Right forelimb (tissue), 1 donor: ENCODE measurements at regions not wholly inside any gene's neighbourhood (a gene's known extent, or its start where the extent isn't known, plus 50 kb on each side); places are given as distances from the start of the nearest gene placed in this dataset.

Experiments
- DNase-seq: peaks from one replicate; pipeline ENCODE4 v3.0.0-alpha.2; 2018

DNA sequence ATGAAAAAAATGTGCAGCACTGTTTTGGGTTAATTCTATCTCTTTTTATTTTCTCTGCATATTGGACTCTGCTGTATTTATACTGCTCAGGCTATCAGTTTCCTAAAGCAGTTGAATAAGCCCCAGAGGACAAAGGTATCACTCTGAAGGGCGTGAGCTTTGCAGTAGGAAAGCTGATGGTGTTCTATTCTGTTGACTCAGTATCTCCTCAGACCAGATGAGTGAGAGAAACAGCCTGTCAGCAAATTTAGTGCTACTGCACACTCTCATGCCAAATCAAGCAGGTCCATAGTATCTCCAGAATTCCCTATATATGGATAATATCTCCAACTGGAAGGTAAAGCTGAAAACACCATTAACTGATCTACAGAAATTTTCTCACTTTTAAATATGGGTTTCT, 132.3 kb upstream of the UGT8 start:
- DNase-seq = no peak

DNA sequence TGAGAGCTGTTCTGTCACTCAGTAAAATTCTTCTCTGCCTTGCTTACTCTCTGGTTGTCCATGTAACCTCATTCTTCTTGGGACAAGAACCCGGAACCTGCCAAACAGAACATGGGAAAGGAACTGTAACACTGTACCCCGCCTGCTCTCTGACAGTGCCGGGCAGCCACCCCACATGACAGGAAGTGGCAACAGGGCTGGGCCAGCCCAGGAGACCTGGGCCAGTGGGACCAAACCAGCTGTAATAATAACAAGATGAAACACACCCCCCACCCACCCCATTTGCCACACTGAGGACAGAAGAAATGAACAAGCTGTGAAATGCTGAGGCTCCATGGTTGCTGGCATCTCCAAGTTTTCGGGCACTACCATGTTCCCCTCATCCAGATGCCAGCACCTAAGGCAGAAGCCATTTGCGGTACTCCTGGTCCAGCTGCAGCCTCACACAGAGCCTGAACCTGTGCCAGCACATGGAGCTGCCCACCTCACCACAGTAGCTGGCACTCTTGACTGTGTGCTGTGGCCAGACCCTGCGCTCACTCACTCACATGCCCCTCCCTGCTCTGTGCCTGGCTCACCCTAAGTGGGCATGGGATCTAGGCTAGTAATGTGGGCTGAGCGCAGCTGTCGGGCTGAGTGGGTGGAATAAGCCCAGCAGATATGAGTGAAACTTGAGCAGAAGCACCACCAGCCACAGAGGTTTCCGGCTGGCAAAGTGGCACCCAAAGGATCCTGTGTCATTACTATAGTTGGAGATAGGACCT, 126.2 kb upstream of the UGT8 start:
- no peak for DNase-seq

DNA sequence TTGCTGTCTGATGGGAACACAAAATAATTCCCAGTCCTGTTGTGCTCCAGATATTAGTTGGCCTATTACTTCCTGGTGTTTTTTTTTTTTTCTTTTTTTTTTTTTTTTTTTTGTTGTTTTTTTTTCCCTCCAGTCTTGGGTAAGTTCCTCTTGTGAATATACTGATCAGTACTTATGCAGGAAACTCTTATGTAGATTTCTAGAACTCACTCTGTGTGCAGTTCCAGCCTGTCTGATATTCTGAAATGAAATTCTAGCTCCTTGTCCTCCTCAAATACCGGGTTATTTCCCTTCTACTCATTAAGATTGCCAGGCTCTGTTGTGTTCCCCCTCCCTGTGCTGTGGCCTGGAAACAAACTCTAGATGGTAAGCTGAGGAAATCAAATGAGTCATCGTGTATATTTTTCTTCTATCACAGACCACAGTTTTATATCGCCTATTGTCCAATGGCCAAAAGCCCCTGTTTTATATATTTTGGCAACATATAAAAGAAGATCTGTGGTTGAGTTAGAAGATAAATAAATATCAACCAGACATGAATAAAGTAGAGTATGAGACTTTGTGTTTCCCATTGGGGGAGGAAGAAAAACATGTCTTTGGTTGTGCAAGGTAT, 124.3 kb upstream of the UGT8 start:
- no peak for DNase-seq

DNA sequence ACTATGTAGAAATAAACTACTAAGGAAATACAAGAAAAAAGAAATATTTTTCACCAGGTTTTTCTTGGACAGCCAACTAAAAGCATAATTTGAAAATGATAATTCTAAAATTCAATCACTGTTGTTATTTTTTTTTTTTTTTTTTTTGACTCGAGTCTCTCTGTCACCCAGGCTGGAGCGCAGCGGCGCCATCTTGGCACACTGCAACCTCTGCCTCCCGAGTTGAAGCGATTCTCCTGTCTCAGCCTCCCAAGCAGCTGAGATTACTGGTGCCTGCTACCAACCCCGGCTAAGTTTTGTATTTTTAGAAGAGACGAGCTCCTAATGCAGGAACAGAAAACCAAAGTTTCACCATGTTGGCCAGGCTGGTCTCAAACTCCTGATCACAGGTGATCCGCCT, 122.3 kb upstream of the UGT8 start:
- no peak for DNase-seq

DNA sequence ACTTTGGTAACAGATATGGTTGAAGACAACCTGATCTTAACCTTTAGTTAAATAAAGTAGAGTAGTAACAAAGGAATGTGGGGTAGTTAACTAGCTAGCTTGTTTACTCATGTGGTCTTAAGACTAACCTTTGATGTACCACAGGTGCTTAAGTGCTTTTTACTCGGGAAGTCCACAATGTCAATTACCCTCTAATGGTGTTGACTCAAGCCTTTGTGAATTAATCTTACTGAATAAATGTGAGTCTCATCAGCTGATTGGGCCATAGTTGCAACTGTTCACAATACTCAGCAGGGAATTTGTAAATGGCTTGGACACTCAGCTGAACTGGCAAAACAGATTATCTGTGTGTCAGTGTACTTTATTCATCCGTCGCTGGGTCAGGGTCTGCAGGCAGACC, 119.0 kb upstream of the UGT8 start:
- no peak for DNase-seq

DNA sequence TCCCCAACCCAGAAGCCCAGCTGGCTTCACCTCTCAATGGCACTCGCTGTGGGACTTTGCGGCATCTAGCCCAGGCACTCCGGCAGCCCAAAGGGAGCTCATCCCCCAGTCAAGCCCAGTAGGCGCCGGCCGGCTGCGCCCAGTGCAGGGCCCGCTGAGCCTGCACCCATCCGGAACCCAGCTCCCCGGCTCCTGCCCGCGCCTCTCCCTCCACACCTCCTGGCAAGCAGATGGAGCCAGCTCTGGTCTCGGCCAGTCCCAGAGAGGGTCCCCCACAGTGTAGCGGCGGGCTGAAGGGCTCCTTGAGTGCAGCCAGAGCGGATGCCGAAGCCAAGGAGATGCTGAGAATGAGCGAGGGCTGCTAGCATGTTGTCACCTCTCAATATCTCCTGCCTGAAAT, 116.8 kb upstream of the UGT8 start:
- no peak for DNase-seq

DNA sequence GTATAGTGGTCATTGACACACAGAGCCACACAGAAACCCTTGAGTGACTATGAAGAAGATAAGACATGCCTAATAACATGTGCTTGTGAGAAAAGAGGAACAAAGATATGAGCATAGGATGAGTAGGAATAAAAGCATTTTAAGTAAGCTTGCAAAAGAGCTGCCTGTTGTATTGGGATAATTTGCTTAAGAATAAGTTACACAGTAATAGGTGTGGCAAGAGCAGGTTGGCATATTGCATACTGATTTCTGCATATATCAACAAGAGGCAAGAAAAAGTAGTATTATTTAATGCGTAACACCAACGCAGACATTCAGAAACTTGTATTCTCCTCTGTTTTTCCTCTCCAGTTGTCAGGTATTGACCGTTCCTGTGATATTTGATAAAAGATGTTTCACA, 111.5 kb upstream of the UGT8 start:
- DNase-seq = no peak

DNA sequence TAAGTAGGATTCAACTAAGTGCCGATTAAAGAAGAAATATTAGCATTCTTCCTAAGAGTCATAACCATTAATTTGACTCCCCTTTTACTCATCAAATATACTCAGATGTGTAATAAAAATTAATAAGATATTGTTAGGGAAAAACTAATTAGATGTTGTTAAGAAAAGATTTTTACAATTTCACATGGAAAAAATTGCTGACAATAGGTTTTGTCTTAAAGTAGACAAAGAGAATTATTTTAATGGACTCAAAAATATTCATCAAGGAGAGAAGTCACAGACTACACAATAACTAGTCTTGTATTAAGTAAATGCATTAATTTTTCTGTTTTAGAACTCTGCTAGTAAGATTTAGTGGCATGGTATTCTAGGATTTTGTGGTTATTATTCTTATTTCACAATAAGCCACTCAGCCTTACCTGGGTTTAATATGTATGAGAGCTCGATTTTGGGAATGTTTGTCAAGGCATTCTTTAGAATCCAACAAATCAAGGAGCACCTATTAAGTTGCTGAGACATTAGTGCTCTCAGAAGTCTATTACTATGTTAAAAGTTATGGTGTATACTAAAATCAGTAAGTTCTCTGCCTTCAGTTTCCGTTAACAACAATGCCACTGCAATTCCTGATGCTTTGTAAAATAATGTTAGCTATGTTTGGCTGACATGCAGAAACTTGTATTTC, 110.2 kb upstream of the UGT8 start:
- no peak for DNase-seq

DNA sequence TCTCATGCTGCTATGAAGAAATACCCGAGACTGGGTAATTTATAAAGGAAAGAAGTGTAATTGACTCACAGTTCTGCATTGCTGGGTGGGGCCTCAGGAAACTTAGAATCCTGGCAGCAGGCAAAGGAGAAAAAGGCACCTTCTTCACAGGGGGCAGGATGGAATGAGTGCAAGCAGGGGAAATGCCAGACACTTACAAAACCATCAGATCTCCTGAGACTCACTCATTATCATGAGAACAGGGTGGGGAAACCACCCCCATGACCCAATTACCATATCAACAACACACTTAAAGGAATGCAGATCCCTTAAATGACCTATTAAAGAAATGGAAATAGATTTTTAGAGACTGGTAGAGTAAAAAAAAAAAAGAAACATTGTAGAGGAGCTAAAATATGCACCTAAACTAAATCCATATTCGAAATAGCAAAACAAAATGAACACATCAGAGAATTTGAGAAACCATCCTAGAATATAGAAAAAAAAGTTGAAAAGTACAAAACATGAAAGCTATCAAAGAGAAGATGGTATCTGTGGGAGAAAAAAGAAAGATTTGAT, 104.3 kb upstream of the UGT8 start:
- DNase-seq = no peak

DNA sequence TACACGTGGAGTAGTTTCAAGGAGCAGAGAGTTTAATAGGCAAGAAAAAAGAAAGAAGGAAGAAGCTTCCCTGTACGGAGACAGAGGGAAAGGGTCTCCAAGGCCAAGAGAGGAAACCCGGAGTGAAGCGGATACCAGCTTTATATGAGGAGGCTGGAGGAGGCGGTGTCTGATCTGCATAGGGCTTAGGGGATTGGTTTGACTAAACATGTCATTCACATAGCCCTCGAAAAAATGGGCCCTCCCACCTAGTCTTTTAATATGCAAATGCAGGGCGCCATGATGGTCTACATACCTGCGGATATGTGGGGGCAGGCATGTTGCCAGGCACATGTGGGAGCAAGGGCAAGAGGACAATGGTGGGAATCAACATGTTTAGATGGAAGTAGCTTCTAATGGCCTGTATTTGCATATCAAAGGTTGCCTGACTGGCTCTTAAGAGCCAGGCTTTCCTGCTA, 103.1 kb upstream of the UGT8 start:
- DNase-seq = no peak

DNA sequence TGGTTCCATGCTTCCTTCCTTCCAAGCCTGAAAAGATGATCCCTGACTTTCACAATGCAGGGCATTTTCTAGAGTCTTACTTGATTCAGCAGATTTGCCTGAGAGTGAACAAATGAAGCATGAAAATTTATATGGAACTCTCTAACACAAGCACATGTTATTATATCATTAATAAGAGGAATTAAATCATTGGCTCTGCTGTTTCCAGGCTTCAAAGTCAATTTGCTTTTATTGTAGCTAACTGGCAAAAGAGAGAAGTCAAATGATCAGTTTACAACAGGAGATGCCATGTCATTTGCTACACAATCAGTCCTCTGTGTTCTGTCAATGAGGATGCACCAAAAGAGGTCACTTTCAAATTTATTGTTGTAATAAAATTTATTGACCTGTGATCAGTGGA, 101.5 kb upstream of the UGT8 start:
- DNase-seq = no peak

DNA sequence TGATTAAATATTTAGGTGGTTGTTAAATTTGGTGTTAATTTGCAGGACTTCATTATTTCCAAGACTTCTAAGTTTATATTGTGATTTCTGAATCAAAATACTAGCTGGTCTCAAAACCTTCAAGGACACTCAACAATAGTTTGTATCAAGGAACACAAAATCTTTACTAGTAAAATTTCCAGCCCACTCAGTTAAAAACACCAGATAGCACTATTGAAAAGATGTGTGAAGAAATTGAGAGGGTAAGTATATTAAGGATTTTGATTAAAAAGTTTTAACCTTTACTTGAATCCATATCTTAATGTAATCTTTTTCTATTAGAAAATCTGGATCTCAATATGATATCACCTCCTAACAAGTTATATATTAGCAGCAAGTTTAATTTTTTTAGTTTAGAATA, 89.3 kb upstream of the UGT8 start:
- DNase-seq = no peak

DNA sequence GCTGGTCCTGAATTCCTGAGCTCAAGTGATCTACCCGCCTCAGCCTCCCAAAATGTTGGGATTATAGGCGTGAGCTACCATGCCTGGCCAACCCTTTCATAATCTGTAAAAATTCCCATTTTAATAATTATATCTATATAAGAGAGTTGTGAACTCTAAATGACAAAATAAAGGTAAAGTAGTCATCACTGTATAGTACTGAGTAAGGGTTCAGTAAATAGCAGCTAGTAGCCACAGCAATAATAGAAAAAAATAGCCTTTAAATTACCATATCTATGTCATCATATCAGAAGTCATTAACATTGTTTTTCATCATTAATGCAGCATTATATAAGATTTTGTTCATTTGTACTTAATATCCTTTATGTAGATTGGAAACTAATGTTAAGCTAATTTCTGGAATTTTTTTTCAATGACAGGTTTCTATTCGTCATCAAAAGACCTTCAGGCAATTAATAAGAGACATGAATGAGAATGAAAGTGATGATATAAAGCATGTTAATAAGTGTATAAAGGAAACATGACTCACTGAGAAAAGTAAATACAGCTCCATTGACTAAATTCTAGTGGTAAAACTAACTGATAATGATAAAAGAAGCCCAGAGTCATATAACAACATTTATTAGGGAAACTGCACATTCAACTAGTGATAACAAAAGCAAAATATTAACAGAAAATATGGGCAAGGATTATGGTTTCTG, 85.9 kb upstream of the UGT8 start:
- no peak for DNase-seq

DNA sequence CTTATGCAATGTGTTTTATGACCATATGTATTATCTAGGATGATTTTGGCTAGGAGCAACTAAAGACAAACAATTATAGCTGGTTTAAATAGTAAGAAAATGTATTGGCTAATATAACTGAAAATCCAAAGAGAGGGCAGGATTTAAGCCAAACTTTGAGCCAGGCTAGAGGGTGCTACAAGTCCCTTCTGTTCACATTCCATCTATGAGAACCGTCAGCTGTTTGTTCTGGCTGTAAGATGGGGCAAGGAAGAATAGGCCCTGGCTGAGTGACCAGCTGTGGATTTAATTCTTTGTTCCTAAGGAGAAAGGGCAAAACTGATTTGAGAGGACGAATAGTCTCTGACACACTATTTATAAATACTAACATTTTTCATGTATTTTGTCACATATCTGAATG, 79.2 kb upstream of the UGT8 start:
- DNase-seq = no peak

DNA sequence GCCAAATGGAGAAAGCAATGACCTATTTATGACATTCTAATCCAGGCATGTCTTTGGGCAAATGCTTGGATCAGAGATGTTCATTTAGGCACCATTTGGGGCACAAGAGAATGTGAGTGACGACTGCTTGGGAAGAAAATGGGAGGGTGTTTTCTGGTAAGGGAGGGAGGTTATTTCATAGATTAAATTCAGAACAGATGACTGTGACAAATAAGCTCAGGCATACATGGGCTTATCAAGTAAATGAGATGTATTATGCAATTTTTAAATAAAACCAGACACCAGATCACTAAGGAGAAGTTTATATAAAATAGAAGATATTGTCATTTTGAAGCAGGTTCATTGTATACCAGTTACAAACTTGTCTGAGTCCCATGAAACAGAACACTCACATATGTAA, 71.4 kb upstream of the UGT8 start:
- no peak for DNase-seq

DNA sequence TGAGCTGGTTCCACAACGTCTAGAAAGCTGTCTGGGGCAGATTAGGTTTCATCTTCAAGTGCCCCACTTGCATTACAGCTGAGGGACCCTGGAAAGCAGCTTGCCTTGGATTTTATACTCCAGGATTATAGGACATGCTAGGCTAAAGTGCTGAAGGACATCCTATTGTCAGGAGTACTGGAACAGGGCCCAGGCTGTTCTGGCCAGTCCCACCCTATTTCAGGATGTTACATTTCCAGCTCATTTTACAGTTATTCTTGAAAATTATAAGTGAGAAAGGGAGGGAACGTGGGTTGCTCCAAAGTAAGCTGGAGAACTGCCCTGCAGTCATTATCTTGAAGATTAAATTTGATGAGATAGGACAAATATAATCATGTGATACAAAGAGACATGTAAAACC, 71.0 kb upstream of the UGT8 start:
- DNase-seq = no peak

DNA sequence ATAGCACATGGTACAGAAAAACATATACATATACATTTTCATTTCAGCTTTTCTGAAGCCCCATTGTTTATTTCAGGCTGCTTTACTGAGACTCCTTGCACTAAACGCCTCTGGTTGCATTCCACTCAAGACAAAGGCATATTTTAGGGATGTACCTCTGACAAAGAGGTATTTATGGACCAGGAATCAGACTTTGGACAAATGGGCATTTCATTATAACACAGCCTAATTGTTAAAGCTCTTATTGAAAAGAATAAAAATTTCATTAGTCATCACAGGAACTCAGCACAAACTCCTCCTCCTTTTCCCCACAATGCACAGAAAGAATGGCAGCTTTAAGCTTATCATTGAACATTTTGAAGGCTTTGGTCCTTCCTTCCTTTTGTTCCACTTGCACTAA, 62.9 kb upstream of the UGT8 start:
- no peak for DNase-seq

DNA sequence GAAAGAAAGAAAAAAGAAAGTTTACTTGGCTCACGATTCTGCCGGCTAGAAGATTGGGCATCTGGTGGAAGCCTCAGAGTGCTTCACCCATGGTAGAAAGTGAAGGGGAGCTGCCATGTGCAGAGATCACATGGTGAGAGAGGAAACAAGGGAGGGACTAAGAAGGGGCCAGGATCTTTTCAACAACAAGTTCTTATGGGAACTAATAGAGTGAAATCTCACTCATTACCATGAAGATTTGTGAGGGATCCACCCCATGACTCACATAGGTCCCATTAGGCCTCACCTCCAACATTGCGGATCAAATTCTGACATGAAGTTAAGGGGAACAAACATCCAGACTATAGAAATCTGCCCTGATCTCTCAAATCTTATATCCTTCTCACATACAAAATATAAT, 61.3 kb upstream of the UGT8 start:
- DNase-seq = no peak

DNA sequence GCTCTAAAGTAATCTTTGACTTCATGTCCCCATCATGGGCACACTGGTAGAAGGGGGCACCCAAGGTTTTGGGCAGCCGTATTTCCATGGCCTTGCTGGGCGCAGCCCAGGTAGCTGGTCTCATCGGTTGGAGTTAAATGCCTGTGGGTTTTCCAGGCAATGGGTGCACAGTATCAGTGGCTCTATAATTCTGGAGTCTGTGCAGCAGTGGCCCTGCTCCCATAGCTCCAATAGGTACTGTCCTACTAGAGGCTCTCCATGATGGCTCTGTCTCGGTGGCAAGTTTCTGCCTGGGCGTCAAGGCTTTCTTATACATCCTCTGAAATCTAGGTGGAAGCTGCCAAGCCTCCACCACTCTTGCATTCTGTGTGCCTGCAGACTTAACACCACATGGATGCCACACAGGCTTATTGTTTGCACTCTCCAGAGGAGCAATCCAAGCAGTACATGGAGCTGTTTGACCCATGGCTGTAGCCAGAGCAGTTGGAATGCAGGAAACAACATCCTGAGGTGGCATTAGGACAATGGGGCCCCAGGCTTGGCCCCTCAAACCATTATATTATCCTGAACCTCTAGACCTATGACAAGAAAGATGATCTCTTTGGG, 60.5 kb upstream of the UGT8 start:
- no peak for DNase-seq

DNA sequence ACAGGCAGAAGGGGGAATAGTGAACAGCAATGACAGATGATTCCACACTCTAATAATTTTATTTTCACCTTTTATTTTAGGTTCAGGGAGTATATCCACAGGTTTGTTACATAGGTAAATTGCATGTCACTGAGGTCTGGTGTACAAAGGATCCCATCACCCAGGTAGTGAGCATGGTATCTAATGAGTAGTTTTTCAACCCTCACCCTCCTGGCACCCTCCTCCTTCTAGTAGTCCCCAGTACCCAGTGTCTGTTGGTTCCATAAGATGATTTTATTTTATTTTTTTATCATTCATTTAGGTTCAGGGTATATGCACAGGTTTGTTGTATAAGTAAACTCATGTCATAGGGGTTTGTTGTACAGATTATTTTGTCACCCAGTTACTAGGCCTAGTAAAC, 58.6 kb upstream of the UGT8 start:
- DNase-seq = no peak

DNA sequence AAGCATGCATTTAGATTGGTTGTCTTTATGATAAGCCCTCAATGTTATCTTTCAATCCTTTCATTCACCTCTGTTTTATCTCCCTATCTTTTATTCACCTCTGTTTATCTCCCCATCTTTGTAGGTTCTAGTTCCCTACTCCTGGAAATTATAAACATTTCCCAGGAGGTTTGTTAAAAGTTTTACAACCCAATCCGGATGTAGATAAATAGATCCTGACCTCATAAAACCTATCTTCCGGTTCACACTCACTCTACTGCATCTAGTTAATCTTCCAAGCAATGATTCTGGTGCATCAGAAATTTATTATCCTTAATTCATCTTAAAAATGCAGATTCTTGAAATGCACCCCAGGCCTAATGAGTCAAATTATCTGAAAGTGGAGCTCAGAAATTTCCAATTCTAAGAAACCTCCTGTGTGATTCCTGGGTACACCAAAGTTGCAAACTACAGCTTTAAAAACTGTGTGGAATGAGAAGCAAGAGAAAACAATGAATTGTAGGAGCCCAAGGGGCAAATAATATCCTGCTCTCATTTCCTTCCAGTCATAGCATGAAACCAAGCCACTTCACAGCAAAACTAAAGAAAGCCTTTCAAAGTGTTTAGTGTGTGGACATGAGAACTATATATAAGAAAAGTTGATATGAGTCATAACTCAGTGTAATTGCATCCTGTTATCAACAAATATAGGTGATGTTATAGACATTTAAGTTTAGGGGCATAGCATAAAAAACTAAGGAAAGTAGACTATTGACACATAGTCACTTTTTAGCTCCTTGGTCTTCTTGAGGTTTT, 51.1 kb upstream of the UGT8 start:
- no peak for DNase-seq
